Type B pancreatic cell (in vitro differentiated cells): ENCODE measurements at regions not wholly inside any gene's neighbourhood (a gene's known extent, or its start where the extent isn't known, plus 50 kb on each side); places are given as distances from the start of the nearest gene placed in this dataset.

ENCODE experiments used
- DNase-seq: peaks from one replicate; pipeline ENCODE4 v3.0.0; 2021; ENCODE audit warnings: mixed read lengths; ENCODE audit not compliant: unreplicated experiment; ENCODE audit errors: extremely low spot score
- H3K27ac Mint-ChIP-seq: 2 replicates; pipeline ENCODE4 v1.8.0; 2021; ENCODE audit warnings: mild to moderate bottlenecking, mixed read lengths
- H3K27me3 Mint-ChIP-seq: 2 replicates; pipeline ENCODE4 v1.8.0; 2021; ENCODE audit warnings: mixed read lengths
- H3K36me3 Mint-ChIP-seq: 2 replicates; pipeline ENCODE4 v1.8.0; 2021; ENCODE audit warnings: mixed read lengths
- H3K4me1 Mint-ChIP-seq: one replicate; pipeline ENCODE4 v1.8.0; 2021; ENCODE audit warnings: mixed read lengths; ENCODE audit not compliant: unreplicated experiment
- H3K4me3 Mint-ChIP-seq: 2 replicates; pipeline ENCODE4 v1.8.0; 2021; ENCODE audit warnings: mild to moderate bottlenecking, mixed read lengths
- H3K9me3 Mint-ChIP-seq: 2 replicates; pipeline ENCODE4 v1.8.0; 2021; ENCODE audit warnings: mixed read lengths
- TF ChIP-seq, protein P1 (sequence below): fragments of 200-600 bp; sonication (generic); conservative IDR thresholded peaks from 2 replicates; pipeline ENCODE4 v1.5.0; 2021; ENCODE audit warnings: antibody characterized with exemption, mild to moderate bottlenecking

GRCh38 chr2:109702250-109702985 is 88.3 kb downstream of the SOWAHC start:
- DNase-seq: no peak
- Mint-ChIP-seq H3K36me3 (no peaks in the 10 kb centered on the region), H3K27me3 (no peaks in the 10 kb centered on the region), H3K4me3 (peak overlapping the region; percentile 13), H3K4me1 (peaks cover 41% of the 10 kb centered on the region), H3K9me3 (no peaks in the 10 kb centered on the region), H3K27ac (peak overlapping the region; percentile 34)
- TF ChIP-seq, protein P1, sequence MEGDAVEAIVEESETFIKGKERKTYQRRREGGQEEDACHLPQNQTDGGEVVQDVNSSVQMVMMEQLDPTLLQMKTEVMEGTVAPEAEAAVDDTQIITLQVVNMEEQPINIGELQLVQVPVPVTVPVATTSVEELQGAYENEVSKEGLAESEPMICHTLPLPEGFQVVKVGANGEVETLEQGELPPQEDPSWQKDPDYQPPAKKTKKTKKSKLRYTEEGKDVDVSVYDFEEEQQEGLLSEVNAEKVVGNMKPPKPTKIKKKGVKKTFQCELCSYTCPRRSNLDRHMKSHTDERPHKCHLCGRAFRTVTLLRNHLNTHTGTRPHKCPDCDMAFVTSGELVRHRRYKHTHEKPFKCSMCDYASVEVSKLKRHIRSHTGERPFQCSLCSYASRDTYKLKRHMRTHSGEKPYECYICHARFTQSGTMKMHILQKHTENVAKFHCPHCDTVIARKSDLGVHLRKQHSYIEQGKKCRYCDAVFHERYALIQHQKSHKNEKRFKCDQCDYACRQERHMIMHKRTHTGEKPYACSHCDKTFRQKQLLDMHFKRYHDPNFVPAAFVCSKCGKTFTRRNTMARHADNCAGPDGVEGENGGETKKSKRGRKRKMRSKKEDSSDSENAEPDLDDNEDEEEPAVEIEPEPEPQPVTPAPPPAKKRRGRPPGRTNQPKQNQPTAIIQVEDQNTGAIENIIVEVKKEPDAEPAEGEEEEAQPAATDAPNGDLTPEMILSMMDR: no peak

DNA sequence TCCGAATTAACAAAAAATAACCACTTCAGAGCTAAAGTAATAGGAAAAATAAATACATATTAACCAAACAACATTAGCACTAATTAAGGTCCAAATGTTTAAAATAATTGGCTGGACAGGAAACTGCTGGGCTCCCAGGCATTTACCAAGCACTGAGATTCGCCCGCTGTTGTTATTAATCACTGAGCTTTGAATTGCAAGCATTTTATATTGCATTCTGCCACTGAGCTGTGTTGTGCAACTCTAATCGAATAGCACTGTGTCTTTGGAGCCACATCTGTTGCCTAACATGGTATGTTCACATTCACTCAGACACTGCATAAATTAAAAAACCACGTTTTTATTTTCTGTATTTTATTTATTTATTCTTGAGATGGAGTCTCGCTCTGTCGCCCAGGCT is 88.9 kb downstream of the SOWAHC start:
- TF ChIP-seq, protein P1: no peak
- H3K27ac Mint-ChIP-seq: no peak overlapping the region
- no peaks in the 10 kb centered on the region for H3K27me3 Mint-ChIP-seq
- H3K4me3 Mint-ChIP-seq: no peak overlapping the region
- H3K9me3 Mint-ChIP-seq: no peaks in the 10 kb centered on the region
- H3K36me3 Mint-ChIP-seq: no peaks in the 10 kb centered on the region
- no peak for DNase-seq
- H3K4me1 Mint-ChIP-seq: peaks cover 44% of the 10 kb centered on the region

- TF ChIP-seq, protein P1: no peak
- H3K4me3 Mint-ChIP-seq: no peak overlapping the region
- no peaks in the 10 kb centered on the region for H3K36me3 Mint-ChIP-seq
- no peaks in the 10 kb centered on the region for H3K27me3 Mint-ChIP-seq
- H3K27ac Mint-ChIP-seq: peak overlapping the region; percentile 39
- DNase-seq: no peak
- H3K9me3 Mint-ChIP-seq: no peaks in the 10 kb centered on the region
- peaks cover 41% of the 10 kb centered on the region for H3K4me1 Mint-ChIP-seq
Observed at GRCh38 chr2:109703798-109704197, 89.6 kb downstream of the SOWAHC start.

DNA sequence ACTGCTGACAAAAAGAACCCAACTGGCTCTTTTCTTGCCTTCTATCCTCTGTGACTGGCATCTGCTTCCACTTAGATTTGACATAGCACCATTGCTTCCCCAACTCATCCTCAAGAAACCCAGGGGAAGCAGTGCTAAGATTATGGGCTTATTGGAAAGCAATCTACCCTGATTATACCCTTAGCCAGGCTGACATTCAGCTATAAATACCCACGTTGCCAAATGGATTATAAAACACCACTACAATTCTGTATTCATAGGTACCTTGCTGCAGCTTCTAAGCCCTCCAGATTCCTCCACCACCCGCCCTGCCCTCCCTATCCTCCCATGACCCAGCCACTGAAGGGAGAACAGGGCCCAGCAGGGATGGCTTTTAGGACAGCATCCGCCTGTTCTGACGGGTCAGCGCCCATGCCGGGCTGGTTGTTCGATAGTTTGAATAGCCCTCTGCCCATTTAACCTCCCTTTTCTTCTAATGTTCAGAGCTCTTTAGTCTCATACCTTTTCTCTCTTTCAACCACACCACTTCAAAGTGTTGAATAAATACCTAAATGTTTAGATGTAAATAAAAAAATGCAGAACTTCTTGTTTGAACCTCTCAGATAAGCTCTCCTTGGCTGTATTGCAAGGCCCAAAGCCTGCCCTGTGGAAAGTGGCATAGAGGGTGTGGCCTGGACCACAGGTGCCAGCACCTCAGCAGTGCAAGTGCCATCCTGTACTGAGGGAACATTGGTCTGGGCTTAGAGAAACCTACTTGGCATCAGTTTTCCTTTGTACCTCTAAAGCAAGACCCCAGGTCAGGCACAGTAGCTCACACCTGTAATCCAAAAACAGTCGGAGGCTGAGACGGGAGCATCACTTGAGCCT is 86.6 kb upstream of the RGPD5 start:
- TF ChIP-seq, protein P1: no peak
- H3K27me3 Mint-ChIP-seq: no peaks in the 10 kb centered on the region
- DNase-seq: no peak
- H3K9me3 Mint-ChIP-seq: no peaks in the 10 kb centered on the region
- no peaks in the 10 kb centered on the region for H3K36me3 Mint-ChIP-seq
- peaks cover 15% of the 10 kb centered on the region for H3K4me1 Mint-ChIP-seq
- no peak overlapping the region for H3K4me3 Mint-ChIP-seq
- no peak overlapping the region for H3K27ac Mint-ChIP-seq

DNA sequence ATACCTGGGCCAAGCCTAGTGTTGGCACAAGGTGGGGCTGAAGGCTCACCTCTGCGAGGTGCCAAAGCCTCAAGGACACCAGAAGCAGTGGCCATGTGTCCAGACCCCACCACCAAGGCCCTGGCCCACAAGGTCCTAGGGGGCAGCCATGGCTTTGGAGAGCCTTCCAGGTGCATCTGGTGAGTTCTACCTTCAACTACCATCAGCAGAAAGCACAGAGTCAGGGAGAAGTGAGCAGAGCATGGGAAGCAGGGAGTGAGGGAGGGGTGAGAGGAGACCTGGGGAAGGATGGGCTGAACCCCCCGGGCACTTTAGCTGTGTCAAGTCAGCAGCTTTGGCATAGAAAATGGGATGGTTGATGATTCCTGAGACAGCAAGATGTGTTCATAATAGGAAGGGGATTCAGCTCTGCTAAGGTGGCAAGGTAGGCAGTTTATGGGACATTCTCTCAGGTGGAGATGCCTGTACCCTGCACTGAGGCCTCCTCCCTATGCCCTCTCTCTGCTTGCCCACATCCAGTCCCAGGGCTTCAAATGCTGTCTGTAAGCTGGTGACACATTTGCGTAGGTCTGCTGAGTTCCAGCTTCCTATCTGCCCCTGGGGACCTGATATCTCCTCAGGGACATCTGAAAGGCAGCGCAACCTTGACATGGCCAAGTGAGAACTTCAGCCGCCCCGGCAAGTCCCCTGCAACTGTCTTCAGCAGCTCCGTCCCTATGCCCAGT is 83.4 kb upstream of the RGPD5 start:
- Mint-ChIP-seq H3K4me1 (peaks cover 15% of the 10 kb centered on the region), H3K36me3 (no peaks in the 10 kb centered on the region), H3K4me3 (no peak overlapping the region), H3K27ac (no peak overlapping the region), H3K9me3 (no peaks in the 10 kb centered on the region), H3K27me3 (no peaks in the 10 kb centered on the region)
- TF ChIP-seq, protein P1: no peak
- DNase-seq: no peak
